NCI-H2107 treated with DMSO at 0.1 percent for 48 hours (cell line): ENCODE measurements at regions not wholly inside any gene's neighbourhood (a gene's known extent, or its start where the extent isn't known, plus 50 kb on each side); places are given as distances from the start of the nearest gene placed in this dataset.
"Not testable (repeated sequence)": the region's sequence is repeated elsewhere in the genome, so short reads cannot be mapped to it uniquely, and the experiment has no call there.

Source experiments
- DNase-seq: peaks from one replicate; lab custom pipeline; 2025; ENCODE audit not compliant: unreplicated experiment; lab: John Stamatoyannopoulos, UW

- no peak for DNase-seq
Measured at GRCh38 chr9:106039151-106039935, 345.0 kb downstream of the TMEM38B start.

- not testable (repeated sequence) for DNase-seq
Measured at GRCh38 chr9:106041920-106042319, 347.6 kb downstream of the TMEM38B start.

- no peak for DNase-seq
Measured at GRCh38 chr9:106051545-106051944, 357.2 kb downstream of the TMEM38B start.

- DNase-seq: no peak
Measured at GRCh38 chr9:106052166-106052565, 357.8 kb downstream of the TMEM38B start.

- no peak for DNase-seq
Measured at GRCh38 chr9:106052735-106053134, 358.4 kb downstream of the TMEM38B start.

- no peak for DNase-seq
Measured at GRCh38 chr9:106056328-106056727, 362.0 kb downstream of the TMEM38B start.

- DNase-seq: no peak
Measured at GRCh38 chr9:106058460-106058859, 364.1 kb downstream of the TMEM38B start.

- DNase-seq: no peak
Measured at GRCh38 chr9:106059886-106060285, 365.5 kb downstream of the TMEM38B start.

GRCh38 chr9:106060885-106061284, 366.5 kb downstream of the TMEM38B start:
- DNase-seq: no peak

GRCh38 chr9:106062250-106062649, 367.9 kb downstream of the TMEM38B start:
- DNase-seq: no peak

- no peak for DNase-seq
Measured at GRCh38 chr9:106065136-106065535, 370.8 kb downstream of the TMEM38B start.

- no peak for DNase-seq
Measured at GRCh38 chr9:106065579-106066214, 371.4 kb downstream of the TMEM38B start.

- DNase-seq: no peak
Measured at GRCh38 chr9:106066940-106067524, 372.7 kb downstream of the TMEM38B start.

GRCh38 chr9:106069241-106069640, 374.9 kb downstream of the TMEM38B start:
- DNase-seq: no peak

GRCh38 chr9:106072421-106072820, 378.1 kb downstream of the TMEM38B start:
- DNase-seq: no peak

GRCh38 chr9:106074006-106074405, 379.7 kb downstream of the TMEM38B start:
- DNase-seq: no peak

- DNase-seq: no peak
Measured at GRCh38 chr9:106075236-106075959, 381.1 kb downstream of the TMEM38B start.

- no peak for DNase-seq
Measured at GRCh38 chr9:106075960-106076327, 381.6 kb downstream of the TMEM38B start.

- DNase-seq: no peak
Measured at GRCh38 chr9:106076711-106077110, 382.4 kb downstream of the TMEM38B start.

GRCh38 chr9:106077731-106078130, 383.4 kb downstream of the TMEM38B start:
- DNase-seq: no peak

GRCh38 chr9:106082621-106083020, 388.3 kb downstream of the TMEM38B start:
- no peak for DNase-seq

GRCh38 chr9:106084702-106085101, 390.4 kb downstream of the TMEM38B start:
- no peak for DNase-seq
